Glomerular visceral epithelial cell (primary cell): ENCODE measurements at regions not wholly inside any gene's neighbourhood (a gene's known extent, or its start where the extent isn't known, plus 50 kb on each side); places are given as distances from the start of the nearest gene placed in this dataset.
A peak's percentile ranks its signal among the peaks of the same experiment; 100 is the strongest.

Experiments used
- DNase-seq: peaks from one replicate; pipeline ENCODE4 v3.0.0-alpha.2; 2016; ENCODE audit errors: extremely low spot score

DNA sequence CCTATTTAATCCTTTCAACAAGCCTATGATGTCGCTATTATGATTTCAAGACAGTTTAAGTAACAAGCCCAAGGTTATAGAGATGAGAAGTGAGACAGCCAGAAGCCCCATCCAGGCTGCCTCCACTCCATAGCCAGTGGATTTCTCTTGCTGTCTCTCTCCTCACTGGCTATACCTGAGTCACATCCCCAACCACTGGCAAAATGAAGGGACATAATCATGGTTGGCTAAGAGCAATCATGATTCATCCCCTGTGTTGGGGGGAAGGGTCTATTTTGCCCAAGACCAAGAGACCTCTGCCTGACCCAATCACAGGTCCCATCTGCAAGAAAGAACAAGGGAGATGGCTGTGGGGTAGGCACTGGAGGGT, 334.9 kb upstream of the GATB start:
- DNase-seq = no peak

- no peak for DNase-seq
Observed at GRCh38 chr4:152094970-152095700, 334.3 kb upstream of the GATB start.

- DNase-seq = no peak
Observed at GRCh38 chr4:152091405-152091804, 330.6 kb upstream of the GATB start.

DNA sequence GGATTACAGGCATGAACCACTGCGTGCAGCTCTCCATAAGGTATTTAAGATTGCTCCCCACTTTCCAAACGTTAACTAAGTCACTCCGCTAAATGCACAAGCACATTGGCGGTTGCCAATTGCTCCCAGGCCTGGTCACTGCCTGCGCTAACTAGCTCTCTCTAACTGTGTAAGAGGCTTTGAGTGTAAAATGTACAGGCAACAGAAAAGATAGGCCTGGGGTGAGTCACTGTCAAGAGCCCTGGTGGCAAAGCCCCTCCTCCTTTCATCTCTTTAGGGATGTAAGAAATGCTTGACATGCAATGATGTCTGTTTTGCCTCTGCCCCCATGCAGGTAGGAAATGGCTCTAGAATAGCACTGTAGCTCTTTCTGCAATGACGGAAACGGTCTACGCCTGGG, 329.7 kb upstream of the GATB start:
- DNase-seq = peak; percentile 25

GRCh38 chr4:152089584-152089983, 328.8 kb upstream of the GATB start:
- DNase-seq = no peak

GRCh38 chr4:152087335-152087734, 326.5 kb upstream of the GATB start:
- no peak for DNase-seq

GRCh38 chr4:152085657-152086056, 324.9 kb upstream of the GATB start:
- DNase-seq = no peak

- DNase-seq = peak; percentile 46
Observed at GRCh38 chr4:152083338-152083737, 322.5 kb upstream of the GATB start.

GRCh38 chr4:152081024-152081423, 320.2 kb upstream of the GATB start:
- no peak for DNase-seq

- no peak for DNase-seq
Observed at GRCh38 chr4:152079543-152080293, 318.9 kb upstream of the GATB start.

- no peak for DNase-seq
Observed at GRCh38 chr4:152079079-152079478, 318.3 kb upstream of the GATB start.

DNA sequence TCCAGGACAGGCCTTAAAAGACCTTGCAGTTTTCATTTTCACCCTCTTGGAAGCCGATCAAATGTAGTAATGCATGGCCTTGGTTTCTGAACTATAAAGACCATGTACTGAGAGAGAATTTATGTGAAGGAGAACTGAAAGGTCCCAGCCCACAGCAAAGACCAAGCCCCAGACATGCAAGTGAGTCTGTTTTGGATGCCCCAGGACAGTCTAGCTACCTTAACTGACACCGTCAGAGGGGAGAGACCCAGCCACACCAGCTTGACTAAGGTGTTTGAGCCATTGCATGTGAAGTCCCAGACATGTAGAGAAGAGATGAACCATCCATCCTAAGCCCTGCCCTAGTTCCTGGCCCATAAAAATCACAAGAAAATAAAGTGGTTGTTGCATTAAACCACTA, 316.8 kb upstream of the GATB start:
- no peak for DNase-seq

GRCh38 chr4:152075253-152075928, 314.6 kb upstream of the GATB start:
- DNase-seq = no peak

- DNase-seq = no peak
Observed at GRCh38 chr4:152074573-152074972, 313.8 kb upstream of the GATB start.

DNA sequence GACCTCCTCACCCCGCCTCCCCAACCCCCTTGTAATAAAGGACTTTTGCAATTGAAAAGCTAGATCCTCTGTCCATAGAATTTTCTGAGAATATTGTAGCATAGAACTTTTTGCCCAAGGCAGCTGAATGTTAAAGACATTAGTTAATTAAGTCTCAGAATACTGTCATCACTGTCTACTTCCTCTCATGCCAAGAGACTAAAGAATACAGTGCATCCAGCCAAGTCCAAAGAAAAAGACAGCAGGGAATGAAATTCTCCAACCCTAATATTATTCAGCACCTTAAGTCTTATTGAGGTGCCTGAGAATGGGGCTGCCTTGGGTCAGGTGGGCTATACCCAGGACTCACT, 313.3 kb upstream of the GATB start:
- no peak for DNase-seq

DNA sequence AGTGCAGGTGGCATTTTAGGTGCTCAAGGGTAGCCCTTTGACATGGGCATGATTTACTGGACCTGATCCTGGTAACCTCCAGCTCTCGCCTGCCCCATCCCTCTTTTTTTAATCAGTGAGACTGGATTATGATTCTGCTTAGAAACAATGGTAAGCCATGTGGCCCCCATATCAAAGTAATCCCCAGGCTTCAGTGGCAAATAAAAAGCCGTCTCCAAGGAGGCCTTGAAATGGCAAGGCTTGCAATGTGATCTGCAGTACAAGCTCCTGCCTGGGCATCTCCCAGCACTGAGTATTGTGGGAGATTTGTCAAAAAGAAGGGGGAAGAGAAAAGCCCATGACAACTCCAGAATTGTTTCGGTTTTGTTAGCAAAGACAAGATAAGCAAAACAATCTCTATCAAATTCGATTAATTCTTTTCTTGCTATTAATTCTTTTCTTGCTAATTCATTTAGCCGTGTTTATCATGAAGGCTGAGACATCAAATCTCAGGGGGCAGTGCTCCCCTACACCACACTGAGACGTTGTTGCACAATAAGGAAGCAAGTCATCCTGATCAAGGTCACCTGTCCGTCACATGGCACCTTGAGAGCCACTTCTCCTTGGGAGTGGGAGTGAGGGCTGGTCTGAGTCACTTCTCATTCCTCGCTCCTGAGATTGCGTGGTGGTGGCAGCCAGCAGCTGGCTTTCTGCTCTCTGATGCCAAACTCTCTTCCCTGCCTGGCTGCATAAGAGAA, 312.7 kb upstream of the GATB start:
- DNase-seq = no peak

GRCh38 chr4:152072906-152073305, 312.1 kb upstream of the GATB start:
- DNase-seq = no peak

GRCh38 chr4:152072001-152072485, 311.2 kb upstream of the GATB start:
- DNase-seq = peak; percentile 19

DNA sequence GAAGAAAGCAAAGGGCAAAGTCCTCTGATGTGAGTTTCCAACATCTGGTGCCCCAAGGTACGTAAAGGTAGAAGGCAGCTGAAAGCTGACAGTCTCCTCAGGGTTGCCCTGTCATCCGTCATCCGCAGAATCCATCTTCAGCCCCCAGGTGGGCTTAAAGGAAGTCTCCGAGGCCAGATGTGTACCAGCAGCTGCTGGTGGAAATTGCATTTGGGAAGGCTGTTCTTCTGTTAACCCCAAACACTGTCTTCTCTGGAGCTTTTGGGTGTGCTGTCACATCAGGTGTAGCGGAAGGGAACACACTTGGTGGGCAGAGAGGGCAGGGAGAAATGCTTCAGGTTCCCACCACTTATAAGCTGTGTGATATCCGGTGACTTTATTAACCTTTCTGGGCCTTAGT, 310.0 kb upstream of the GATB start:
- no peak for DNase-seq

DNA sequence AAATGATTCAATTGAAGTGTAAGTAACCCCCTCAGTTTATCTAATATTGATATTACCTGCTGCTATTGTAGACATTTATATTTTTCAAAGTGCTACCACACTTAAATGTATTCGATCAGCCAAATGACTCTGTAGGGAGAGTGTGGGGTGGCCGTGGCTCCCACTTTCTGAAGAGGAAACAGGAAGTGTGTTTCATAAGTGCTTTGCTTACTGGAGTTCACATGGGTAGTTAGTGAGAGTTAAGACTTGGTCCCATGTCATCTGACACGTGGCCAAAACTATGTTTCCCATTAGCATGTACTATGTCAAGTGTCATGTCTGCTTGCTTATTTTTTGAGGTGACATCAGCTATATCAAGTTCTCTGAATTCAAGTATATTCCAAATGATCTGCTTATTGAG, 308.1 kb upstream of the GATB start:
- DNase-seq = no peak

GRCh38 chr4:152065545-152065944, 304.7 kb upstream of the GATB start:
- no peak for DNase-seq

- no peak for DNase-seq
Observed at GRCh38 chr4:152064753-152065152, 303.9 kb upstream of the GATB start.
